MCF 10A (cell line): ENCODE measurements at regions not wholly inside any gene's neighbourhood (a gene's known extent, or its start where the extent isn't known, plus 50 kb on each side); places are given as distances from the start of the nearest gene placed in this dataset.

Source experiments
- BruUV-seq: library from RNA; stranded (reverse); fragments of 400-500 nt; replicated peaks from 2 replicates; lab custom pipeline; 2021; lab: Mats Ljungman, UMichigan
- CTCF ChIA-PET: fragments of 300-600 bp; sonication (Branson Sonifier 250); formaldehyde crosslinking; extraction: SDS; loops from one replicate; lab custom pipeline; 2021; ENCODE audit warnings: antibody characterized with exemption, inconsistent platforms; lab: Yijun Ruan, JAX
- POLR2A ChIA-PET: fragments of 300-600, 350-650 bp; sonication (Branson Sonifier 250); formaldehyde crosslinking; extraction: SDS; loops from one replicate; lab custom pipeline; 2020; ENCODE audit warnings: antibody characterized with exemption, inconsistent platforms; lab: Yijun Ruan, JAX
- DNase-seq: peaks from one replicate; pipeline ENCODE4 v3.0.0-alpha.2; 2018; ENCODE audit not compliant: unreplicated experiment
- H3K27ac Mint-ChIP-seq: one replicate; pipeline ENCODE4 v1.8.0; 2022; ENCODE audit warnings: mild to moderate bottlenecking, low read depth, mixed read lengths; ENCODE audit not compliant: unreplicated experiment
- H3K27me3 Mint-ChIP-seq: one replicate; pipeline ENCODE4 v1.8.0; 2022; ENCODE audit warnings: mixed read lengths; ENCODE audit not compliant: insufficient read depth, unreplicated experiment
- H3K36me3 Mint-ChIP-seq: one replicate; pipeline ENCODE4 v1.8.0; 2022; ENCODE audit warnings: mild to moderate bottlenecking, moderate library complexity, mixed read lengths; ENCODE audit not compliant: insufficient read depth, unreplicated experiment
- H3K4me1 Mint-ChIP-seq: one replicate; pipeline ENCODE4 v1.8.0; 2022; ENCODE audit warnings: mixed read lengths; ENCODE audit not compliant: insufficient read depth, unreplicated experiment
- H3K4me3 Mint-ChIP-seq: one replicate; pipeline ENCODE4 v1.8.0; 2022; ENCODE audit warnings: mild to moderate bottlenecking, moderate library complexity, mixed read lengths; ENCODE audit not compliant: unreplicated experiment
- H3K9me3 Mint-ChIP-seq: one replicate; pipeline ENCODE4 v1.8.0; 2022; ENCODE audit warnings: mixed read lengths; ENCODE audit not compliant: unreplicated experiment
- intact Hi-C: fragments of 100-400 bp; cut with micrococcal nuclease; formaldehyde crosslinking; loops from 2 replicates; pipeline ENCODE4 v1.14.1; 2022
- TF ChIP-seq, protein P1 (sequence below): fragments of 200-600 bp; IDR thresholded peaks from one replicate; pipeline ENCODE4 v1.8.0; 2022; ENCODE audit warnings: antibody characterized with exemption, mild to moderate bottlenecking; ENCODE audit not compliant: unreplicated experiment

DNA sequence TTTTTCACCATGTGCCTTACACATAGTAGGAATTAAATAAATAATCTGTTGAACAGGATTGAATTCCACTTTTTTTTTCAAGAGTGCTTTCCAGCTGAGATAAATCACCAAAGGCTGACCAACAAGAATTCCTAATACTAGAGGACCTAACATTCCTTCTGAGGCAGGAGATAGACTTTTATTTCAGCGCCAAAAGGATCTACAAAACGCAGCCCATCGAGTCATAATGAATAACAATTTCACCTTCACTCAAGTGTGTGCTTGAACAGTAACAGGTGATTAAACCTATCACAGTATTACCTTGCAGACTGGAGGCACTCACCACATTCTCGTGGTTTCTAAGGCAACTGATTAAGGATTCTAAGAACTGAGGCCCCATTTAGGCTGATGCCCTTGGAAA is 224.3 kb upstream of the ATP2B1 start:
- no peaks in the 10 kb centered on the region for H3K9me3 Mint-ChIP-seq
- POLR2A ChIA-PET = interaction anchor here (2.2 kb wide), 1 partner anchor 14 kb away, joined by 6 read pairs; no protein-coding TSS in a partner anchor

DNA sequence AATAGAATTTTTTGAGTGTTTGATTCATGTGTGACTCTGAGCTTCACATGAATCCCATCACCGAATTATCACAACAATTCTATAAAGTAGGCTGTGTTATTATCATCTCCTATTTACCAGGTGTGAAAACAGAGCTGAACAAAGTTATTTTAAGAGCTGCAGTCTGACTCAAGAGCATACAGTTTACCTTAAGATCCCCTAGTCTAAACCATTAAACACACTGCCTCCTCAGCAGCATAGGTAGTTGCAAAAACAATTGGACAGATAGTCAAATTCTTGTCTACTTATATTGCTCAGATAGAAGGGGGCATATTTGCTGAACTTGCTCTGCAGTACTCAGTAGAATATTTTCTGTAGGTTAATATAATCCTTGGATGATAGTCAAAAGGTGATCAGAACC is 219.8 kb upstream of the ATP2B1 start:
- Mint-ChIP-seq H3K27me3 (no peaks in the 10 kb centered on the region), H3K4me1 (no peaks in the 10 kb centered on the region), H3K27ac (no peak overlapping the region), H3K36me3 (no peaks in the 10 kb centered on the region), H3K4me3 (no peak overlapping the region), H3K9me3 (no peaks in the 10 kb centered on the region)
- ChIA-PET CTCF (interaction anchor here (0.6 to 1.0 kb wide), 2 partner anchors 44 to 385 kb away, joined by 3 to 4 read pairs; no protein-coding TSS in a partner anchor), POLR2A (no interaction called here)
- DNase-seq = no peak
- BruUV-seq = no TSS peak
- intact Hi-C loops = no loop called here
- TF ChIP-seq, protein P1, sequence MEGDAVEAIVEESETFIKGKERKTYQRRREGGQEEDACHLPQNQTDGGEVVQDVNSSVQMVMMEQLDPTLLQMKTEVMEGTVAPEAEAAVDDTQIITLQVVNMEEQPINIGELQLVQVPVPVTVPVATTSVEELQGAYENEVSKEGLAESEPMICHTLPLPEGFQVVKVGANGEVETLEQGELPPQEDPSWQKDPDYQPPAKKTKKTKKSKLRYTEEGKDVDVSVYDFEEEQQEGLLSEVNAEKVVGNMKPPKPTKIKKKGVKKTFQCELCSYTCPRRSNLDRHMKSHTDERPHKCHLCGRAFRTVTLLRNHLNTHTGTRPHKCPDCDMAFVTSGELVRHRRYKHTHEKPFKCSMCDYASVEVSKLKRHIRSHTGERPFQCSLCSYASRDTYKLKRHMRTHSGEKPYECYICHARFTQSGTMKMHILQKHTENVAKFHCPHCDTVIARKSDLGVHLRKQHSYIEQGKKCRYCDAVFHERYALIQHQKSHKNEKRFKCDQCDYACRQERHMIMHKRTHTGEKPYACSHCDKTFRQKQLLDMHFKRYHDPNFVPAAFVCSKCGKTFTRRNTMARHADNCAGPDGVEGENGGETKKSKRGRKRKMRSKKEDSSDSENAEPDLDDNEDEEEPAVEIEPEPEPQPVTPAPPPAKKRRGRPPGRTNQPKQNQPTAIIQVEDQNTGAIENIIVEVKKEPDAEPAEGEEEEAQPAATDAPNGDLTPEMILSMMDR = no peak

More for the DNA sequence above, 224.3 kb upstream of the ATP2B1 start:
- intact Hi-C loops = no loop called here
- no peak for DNase-seq
- Mint-ChIP-seq H3K4me1 (no peaks in the 10 kb centered on the region), H3K27me3 (no peaks in the 10 kb centered on the region), H3K36me3 (no peaks in the 10 kb centered on the region), H3K27ac (no peak overlapping the region), H3K4me3 (no peak overlapping the region)
- CTCF ChIA-PET = no interaction called here
- TF ChIP-seq, protein P1 = no peak
- no TSS peak for BruUV-seq

DNA sequence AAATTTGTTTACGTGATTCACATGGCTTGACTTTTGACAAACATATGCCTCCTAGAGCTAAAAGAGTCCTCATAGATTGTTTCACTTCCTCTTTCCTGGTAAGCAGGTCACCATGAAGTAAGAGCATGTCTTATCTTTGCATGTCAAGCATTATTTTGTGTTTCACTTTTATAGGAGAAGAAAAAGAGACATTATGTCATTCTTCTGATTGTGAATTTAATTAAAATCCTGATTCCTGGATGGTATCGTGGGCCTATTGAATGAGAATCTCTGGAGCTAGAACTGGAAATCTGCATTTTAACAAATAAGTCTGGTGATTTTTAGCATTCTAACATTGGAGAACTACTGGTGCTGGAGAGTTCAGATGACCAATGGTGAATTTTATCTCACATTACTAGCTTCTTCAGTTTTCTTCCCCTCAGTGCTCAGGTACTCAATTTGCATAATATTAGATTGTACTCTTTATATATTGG is 218.6 kb upstream of the ATP2B1 start:
- H3K9me3 Mint-ChIP-seq = no peaks in the 10 kb centered on the region
- TF ChIP-seq, protein P1 = no peak
- H3K27ac Mint-ChIP-seq = no peak overlapping the region
- H3K27me3 Mint-ChIP-seq = no peaks in the 10 kb centered on the region
- intact Hi-C loops = no loop called here
- CTCF ChIA-PET = interaction anchor here (0.9 kb wide), 1 partner anchor 9 kb away, joined by 3 read pairs; no protein-coding TSS in a partner anchor
- no peak overlapping the region for H3K4me3 Mint-ChIP-seq
- BruUV-seq = no TSS peak
- H3K4me1 Mint-ChIP-seq = no peaks in the 10 kb centered on the region
- no peaks in the 10 kb centered on the region for H3K36me3 Mint-ChIP-seq
- POLR2A ChIA-PET = no interaction called here
- DNase-seq = no peak

DNA sequence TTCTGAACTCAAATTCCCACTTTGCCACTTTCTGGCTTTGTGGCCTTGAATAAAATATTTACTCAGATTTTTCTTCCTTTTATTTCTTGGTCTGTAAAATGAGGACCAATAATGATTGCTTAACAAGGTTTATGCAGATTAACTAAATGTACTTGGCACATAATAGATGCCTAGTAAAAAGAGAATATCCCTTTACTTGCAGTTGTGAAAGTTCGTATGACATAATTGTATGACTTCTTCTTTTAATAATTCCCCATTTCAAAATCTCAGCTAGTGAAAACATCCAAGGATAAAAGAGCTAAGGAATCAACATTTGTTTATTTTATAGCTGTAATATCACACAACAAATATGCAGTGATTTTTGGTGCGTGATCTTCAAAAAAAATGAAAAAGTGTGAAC is 215.6 kb upstream of the ATP2B1 start:
- POLR2A ChIA-PET = no interaction called here
- BruUV-seq = no TSS peak
- CTCF ChIA-PET = no interaction called here
- DNase-seq = no peak
- H3K27ac Mint-ChIP-seq = no peak overlapping the region
- no peak overlapping the region for H3K4me3 Mint-ChIP-seq
- intact Hi-C loops = no loop called here
- no peaks in the 10 kb centered on the region for H3K9me3 Mint-ChIP-seq
- TF ChIP-seq, protein P1 = no peak
- no peaks in the 10 kb centered on the region for H3K36me3 Mint-ChIP-seq
- H3K4me1 Mint-ChIP-seq = no peaks in the 10 kb centered on the region
- no peaks in the 10 kb centered on the region for H3K27me3 Mint-ChIP-seq
